HEK293 (cell line): ENCODE measurements at regions not wholly inside any gene's neighbourhood (a gene's known extent, or its start where the extent isn't known, plus 50 kb on each side); places are given as distances from the start of the nearest gene placed in this dataset.

Experiments used
- CTCF ChIA-PET: fragments of 350-600 bp; formaldehyde crosslinking; extraction: SDS; loops from one replicate; lab custom pipeline; 2021; ENCODE audit warnings: antibody characterized with exemption; lab: Yijun Ruan, JAX
- POLR2A ChIA-PET: fragments of 300-600 bp; formaldehyde crosslinking; extraction: SDS; loops from one replicate; lab custom pipeline; 2020; ENCODE audit warnings: antibody characterized with exemption, inconsistent platforms; lab: Yijun Ruan, JAX
- H3K27ac ChIP-seq: fragments of 200-500 bp; sonication (Bioruptor generic); 2 replicates; pipeline ENCODE4 v1.5.1; 2014; ENCODE audit warnings: low read depth, low read length, control low read depth, inconsistent platforms; ENCODE audit errors: extremely low read depth
- H3K36me3 ChIP-seq, 2 experiments: fragments of 200-500 bp in 1 of 2; sonication (Bioruptor generic) in 1 of 2; 1 replicate in 1 of 2; 2 replicates in 1 of 2; pipeline ENCODE4 v1.5.1; 2014 to 2017; ENCODE audit warnings: inconsistent platforms in 2 of 2, low read length in 2 of 2; ENCODE audit not compliant: control insufficient read depth in 2 of 2, insufficient read depth in 1 of 2
- H3K4me1 ChIP-seq: fragments of 200-500 bp; sonication (Bioruptor generic); 2 replicates; pipeline ENCODE4 v1.5.1; 2014; ENCODE audit warnings: mild to moderate bottlenecking, low read length, inconsistent platforms; ENCODE audit not compliant: control insufficient read depth, insufficient read depth
- H3K4me3 ChIP-seq: 2 replicates; pipeline ENCODE4 v1.5.1; 2011; ENCODE audit warnings: low read depth, mild to moderate bottlenecking, control low read depth, low read length, moderate library complexity
- H3K9me3 ChIP-seq: fragments of 200-500 bp; sonication (Bioruptor generic); 2 replicates; pipeline ENCODE4 v1.5.1; 2014; ENCODE audit warnings: low read depth, low read length, inconsistent platforms; ENCODE audit not compliant: control insufficient read depth, insufficient read depth
- BCL6B ChIP-seq: fragments of 450-650 bp; formaldehyde crosslinking; IDR thresholded peaks from 2 replicates; pipeline ENCODE4 v1.5.1; 2017; ENCODE audit warnings: missing biosample characterization, missing genetic modification characterization
- EGR2 ChIP-seq: fragments of 450-650 bp; formaldehyde crosslinking; IDR thresholded peaks from 2 replicates; pipeline ENCODE4 v1.5.1; 2016; ENCODE audit warnings: low read depth, missing biosample characterization, missing genetic modification characterization
- KLF7 ChIP-seq: fragments of 450-650 bp; formaldehyde crosslinking; IDR thresholded peaks from 2 replicates; pipeline ENCODE4 v1.5.1; 2016; ENCODE audit warnings: missing biosample characterization, missing genetic modification characterization, borderline replicate concordance
- RBAK ChIP-seq: fragments of 450-650 bp; formaldehyde crosslinking; IDR thresholded peaks from 2 replicates; pipeline ENCODE4 v1.5.1; 2016; ENCODE audit warnings: missing biosample characterization, missing genetic modification characterization
- SALL2 ChIP-seq: fragments of 450-650 bp; formaldehyde crosslinking; IDR thresholded peaks from 2 replicates; pipeline ENCODE4 v1.5.0; 2017; ENCODE audit warnings: missing biosample characterization, mild to moderate bottlenecking, missing genetic modification characterization, borderline replicate concordance
- SCRT2 ChIP-seq: fragments of 450-650 bp; formaldehyde crosslinking; IDR thresholded peaks from 2 replicates; pipeline ENCODE4 v1.5.1; 2016; ENCODE audit warnings: missing biosample characterization, missing genetic modification characterization
- ZBTB1 ChIP-seq: fragments of 450-650 bp; formaldehyde crosslinking; IDR thresholded peaks from 2 replicates; pipeline ENCODE4 v1.5.1; 2016; ENCODE audit warnings: missing biosample characterization, missing genetic modification characterization
- ZBTB26 ChIP-seq: fragments of 450-650 bp; formaldehyde crosslinking; optimal IDR thresholded peaks from 2 replicates; pipeline ENCODE3; 2016; ENCODE audit warnings: missing biosample characterization, mild to moderate bottlenecking, missing genetic modification characterization
- ZBTB48 ChIP-seq: fragments of 450-650 bp; formaldehyde crosslinking; IDR thresholded peaks from 2 replicates; pipeline ENCODE4 v1.5.1; 2016; ENCODE audit warnings: missing biosample characterization, missing genetic modification characterization
- ZBTB6 ChIP-seq: fragments of 450-650 bp; formaldehyde crosslinking; IDR thresholded peaks from 2 replicates; pipeline ENCODE4 v1.5.1; 2017; ENCODE audit warnings: missing biosample characterization, missing genetic modification characterization
- ZEB2 ChIP-seq: fragments of 450-650 bp; formaldehyde crosslinking; IDR thresholded peaks from 2 replicates; pipeline ENCODE4 v1.5.1; 2016; ENCODE audit warnings: missing biosample characterization, missing genetic modification characterization
- ZIC2 ChIP-seq: fragments of 450-650 bp; formaldehyde crosslinking; IDR thresholded peaks from 2 replicates; pipeline ENCODE4 v1.5.1; 2016; ENCODE audit warnings: missing biosample characterization, missing genetic modification characterization
- ZNF169 ChIP-seq: fragments of 450-650 bp; formaldehyde crosslinking; IDR thresholded peaks from 2 replicates; pipeline ENCODE4 v1.5.1; 2016; ENCODE audit warnings: missing biosample characterization, missing genetic modification characterization
- ZNF23 ChIP-seq: fragments of 450-650 bp; formaldehyde crosslinking; IDR thresholded peaks from 2 replicates; pipeline ENCODE4 v1.5.1; 2016; ENCODE audit warnings: missing biosample characterization, missing genetic modification characterization, borderline replicate concordance
- ZNF239 ChIP-seq: fragments of 450-650 bp; formaldehyde crosslinking; IDR thresholded peaks from 2 replicates; pipeline ENCODE4 v1.5.1; 2016; ENCODE audit warnings: missing biosample characterization, missing genetic modification characterization
- ZNF24 ChIP-seq: fragments of 450-650 bp; formaldehyde crosslinking; IDR thresholded peaks from 2 replicates; pipeline ENCODE4 v1.5.1; 2016; ENCODE audit warnings: missing biosample characterization, missing genetic modification characterization
- ZNF366 ChIP-seq: fragments of 450-650 bp; formaldehyde crosslinking; conservative IDR thresholded peaks from 2 replicates; pipeline ENCODE4 v1.5.1; 2016; ENCODE audit warnings: missing biosample characterization, missing genetic modification characterization
- ZNF621 ChIP-seq: fragments of 450-650 bp; formaldehyde crosslinking; IDR thresholded peaks from 2 replicates; pipeline ENCODE4 v1.5.1; 2017; ENCODE audit warnings: missing biosample characterization, missing genetic modification characterization
- ZNF624 ChIP-seq: fragments of 450-650 bp; formaldehyde crosslinking; IDR thresholded peaks from 2 replicates; pipeline ENCODE4 v1.5.1; 2017; ENCODE audit warnings: missing biosample characterization, missing genetic modification characterization
- ZNF645 ChIP-seq: fragments of 450-650 bp; formaldehyde crosslinking; IDR thresholded peaks from 2 replicates; pipeline ENCODE4; 2016; ENCODE audit warnings: missing biosample characterization, missing genetic modification characterization
- ZSCAN30 ChIP-seq: fragments of 450-650 bp; IDR thresholded peaks from 2 replicates; pipeline ENCODE4 v1.5.1; 2018; ENCODE audit warnings: missing biosample characterization, mild to moderate bottlenecking, missing genetic modification characterization, moderate library complexity

- TF ChIP-seq KLF7 (tag by site-specific recombination), result no peak
- TF ChIP-seq BCL6B (tag by site-specific recombination), result no peak
- TF ChIP-seq ZNF624 (tag by site-specific recombination), result no peak
- TF ChIP-seq RBAK (tag by site-specific recombination), result no peak
- TF ChIP-seq ZSCAN30, result no peak
- TF ChIP-seq ZIC2 (tag by site-specific recombination), result no peak
- TF ChIP-seq ZNF169 (tag by site-specific recombination), result no peak
- TF ChIP-seq ZNF645 (tag by site-specific recombination), result no peak
- no peak for TF ChIP-seq ZNF24 (tag by site-specific recombination)
- no peak for TF ChIP-seq ZBTB1
- TF ChIP-seq ZBTB26, result no peak
- no peak for TF ChIP-seq ZNF621
- no peak for TF ChIP-seq ZNF239 (tag by site-specific recombination)
- no peak for TF ChIP-seq SCRT2
- Histone ChIP-seq H3K36me3 (no peaks in the 10 kb centered on the region), H3K27ac (no peak overlapping the region), H3K4me3 (no peak overlapping the region), H3K4me1 (no peaks in the 10 kb centered on the region; the same call in 1 of the 2 replicates), H3K9me3 (no peaks in the 10 kb centered on the region)
- POLR2A ChIA-PET, result no interaction called here
- CTCF ChIA-PET, result no interaction called here
These were observed 55.3 kb upstream of the MGMT start for GRCh38 chr10:129411772-129412171.

GRCh38 chr10:129413024-129413423, 54.0 kb upstream of the MGMT start:
- no peaks in the 10 kb centered on the region for H3K36me3 ChIP-seq
- no peak overlapping the region for H3K27ac ChIP-seq
- POLR2A ChIA-PET, result no interaction called here
- no peak overlapping the region for H3K4me3 ChIP-seq
- H3K4me1 ChIP-seq, result peaks cover 3% of the 10 kb centered on the region; the same call in 1 of the 2 replicates
- TF ChIP-seq ZEB2 (tag by site-specific recombination) (no peak), EGR2 (tag by site-specific recombination) (no peak), ZNF366 (no peak), ZBTB26 (no peak)
- no peaks in the 10 kb centered on the region for H3K9me3 ChIP-seq
- CTCF ChIA-PET, result interaction anchor here (0.7 kb wide), 1 partner anchor 98 kb away, joined by 3 read pairs; no protein-coding TSS in a partner anchor

GRCh38 chr10:129415215-129416140, 51.6 kb upstream of the MGMT start:
- Histone ChIP-seq H3K36me3 (no peaks in the 10 kb centered on the region), H3K4me1 (peaks cover 3% of the 10 kb centered on the region; the same call in 1 of the 2 replicates), H3K9me3 (no peaks in the 10 kb centered on the region), H3K4me3 (no peak overlapping the region), H3K27ac (no peak overlapping the region)
- no peak for TF ChIP-seq ZBTB6 (tag by site-specific recombination)
- 0 out of 2 replicates have a peak, but pooled peaks have one; percentile 11 for TF ChIP-seq SCRT2
- TF ChIP-seq SALL2 (tag by site-specific recombination), result no peak
- no peak for TF ChIP-seq ZSCAN30
- TF ChIP-seq ZBTB48 (tag by site-specific recombination), result no peak
- no peak for TF ChIP-seq ZNF23 (tag by site-specific recombination)
- ChIA-PET POLR2A (no interaction called here), CTCF (interaction anchor here (0.6 kb wide), 2 partner anchors 352 to 384 kb away, joined by 3 read pairs; no protein-coding TSS in a partner anchor)
